Esophagus squamous epithelium (tissue), 4 donors: ENCODE measurements at regions not wholly inside any gene's neighbourhood (a gene's known extent, or its start where the extent isn't known, plus 50 kb on each side); places are given as distances from the start of the nearest gene placed in this dataset.

Source experiments
- CTCF ChIP-seq, 6 experiments: fragments of 450-650 bp in 4 of 6; fragments of 200-600 bp in 2 of 6; sonication (generic) in 2 of 6; IDR thresholded peaks; one replicate each; pipeline ENCODE4 v1.5.1; 2016 to 2019; ENCODE audit warnings: antibody characterized with exemption in 6 of 6, mild to moderate bottlenecking in 4 of 6, moderate library complexity in 4 of 6
- POLR2A ChIP-seq, 4 donors: fragments of 450-650 bp; IDR thresholded peaks; one replicate each; pipeline ENCODE4 v1.6.1; 2017; ENCODE audit warnings: antibody characterized with exemption in 4 of 4, mild to moderate bottlenecking in 4 of 4, moderate library complexity in 3 of 4

GRCh38 chr3:167109746-167110145 lies 270.4 kb downstream of the ZBBX start:
- no peak for TF ChIP-seq CTCF (IDR thresholded peaks at IDR 0.05)
- no peak for TF ChIP-seq POLR2A (IDR thresholded peaks at IDR 0.05)
